ENCODE measurements at regions not wholly inside any gene's neighbourhood (a gene's known extent, or its start where the extent isn't known, plus 50 kb on each side); places are given as distances from the start of the nearest gene placed in this dataset.

- no peaks in the 10 kb centered on the region for H3K36me3 ChIP-seq (ENCODE audit: control insufficient read depth, insufficient read depth, low read length)
- no peak overlapping the region for H3K4me3 ChIP-seq (replicated peaks; ENCODE audit: low read depth, low read length)
- DNase-seq (ENCODE audit: extremely low read depth, insufficient read length): no peak
- TF ChIP-seq CTCF (IDR thresholded peaks at IDR 0.05; ENCODE audit: insufficient read depth, low read length, poor library complexity, severe bottlenecking): no peak
- H3K27me3 ChIP-seq (replicated peaks; ENCODE audit: control insufficient read depth, insufficient read depth, low read length): no peaks in the 10 kb centered on the region
Observed at GRCh38 chr14:101217080-101217463, 313.6 kb upstream of the RTL1 start.

GRCh38 chr14:101217616-101218371, 314.3 kb upstream of the RTL1 start:
- no peaks in the 10 kb centered on the region for H3K36me3 ChIP-seq (ENCODE audit: control insufficient read depth, insufficient read depth, low read length)
- no peak for DNase-seq (ENCODE audit: extremely low read depth, insufficient read length)
- no peak for TF ChIP-seq CTCF (IDR thresholded peaks at IDR 0.05; ENCODE audit: insufficient read depth, low read length, poor library complexity, severe bottlenecking)
- H3K27me3 ChIP-seq (replicated peaks; ENCODE audit: control insufficient read depth, insufficient read depth, low read length): no peaks in the 10 kb centered on the region
- no peak overlapping the region for H3K4me3 ChIP-seq (replicated peaks; ENCODE audit: low read depth, low read length)

GRCh38 chr14:101219896-101220703, 316.6 kb upstream of the RTL1 start:
- no peak for TF ChIP-seq CTCF (IDR thresholded peaks at IDR 0.05; ENCODE audit: insufficient read depth, low read length, poor library complexity, severe bottlenecking)
- H3K36me3 ChIP-seq (ENCODE audit: control insufficient read depth, insufficient read depth, low read length): no peaks in the 10 kb centered on the region
- H3K27me3 ChIP-seq (replicated peaks; ENCODE audit: control insufficient read depth, insufficient read depth, low read length): no peaks in the 10 kb centered on the region
- DNase-seq (ENCODE audit: extremely low read depth, insufficient read length): no peak
- H3K4me3 ChIP-seq (replicated peaks; ENCODE audit: low read depth, low read length): no peak overlapping the region

GRCh38 chr14:101220921-101221510, 317.5 kb upstream of the RTL1 start:
- no peak for TF ChIP-seq CTCF (IDR thresholded peaks at IDR 0.05; ENCODE audit: insufficient read depth, low read length, poor library complexity, severe bottlenecking)
- H3K27me3 ChIP-seq (replicated peaks; ENCODE audit: control insufficient read depth, insufficient read depth, low read length): no peaks in the 10 kb centered on the region
- no peak overlapping the region for H3K4me3 ChIP-seq (replicated peaks; ENCODE audit: low read depth, low read length)
- H3K36me3 ChIP-seq (ENCODE audit: control insufficient read depth, insufficient read depth, low read length): no peaks in the 10 kb centered on the region
- DNase-seq (ENCODE audit: extremely low read depth, insufficient read length): no peak

GRCh38 chr14:101221549-101222160, 318.1 kb upstream of the RTL1 start:
- DNase-seq (ENCODE audit: extremely low read depth, insufficient read length): no peak
- TF ChIP-seq CTCF (IDR thresholded peaks at IDR 0.05; ENCODE audit: insufficient read depth, low read length, poor library complexity, severe bottlenecking): no peak
- no peak overlapping the region for H3K4me3 ChIP-seq (replicated peaks; ENCODE audit: low read depth, low read length)
- no peaks in the 10 kb centered on the region for H3K27me3 ChIP-seq (replicated peaks; ENCODE audit: control insufficient read depth, insufficient read depth, low read length)
- H3K36me3 ChIP-seq (ENCODE audit: control insufficient read depth, insufficient read depth, low read length): no peaks in the 10 kb centered on the region
